SU-DHL-6 (cell line): ENCODE measurements at regions not wholly inside any gene's neighbourhood (a gene's known extent, or its start where the extent isn't known, plus 50 kb on each side); places are given as distances from the start of the nearest gene placed in this dataset.

Experiments
- H2AFZ ChIP-seq: fragments of 200-600 bp; sonication (generic); 2 replicates; pipeline ENCODE4 v1.6.1; 2014; ENCODE audit warnings: low read depth, mild to moderate bottlenecking, moderate library complexity, mixed read lengths, antibody characterized with exemption, low read length; ENCODE audit not compliant: severe bottlenecking
- H3F3A ChIP-seq: fragments of 200-600 bp; shearing (Covaris generic); 2 replicates; pipeline ENCODE4 v1.6.0; 2016; ENCODE audit warnings: antibody characterized with exemption, mild to moderate bottlenecking; ENCODE audit not compliant: insufficient read depth
- H3K27ac ChIP-seq: fragments of 200-600 bp; sonication (generic); 2 replicates; pipeline ENCODE4 v1.5.1; 2016; ENCODE audit warnings: low read depth, mild to moderate bottlenecking, low read length, moderate library complexity, mixed read lengths
- H3K27me3 ChIP-seq: fragments of 200-600 bp; sonication (generic), shearing (Covaris generic); 2 replicates; pipeline ENCODE4 v1.6.0; 2014; ENCODE audit warnings: mild to moderate bottlenecking, low read length
- H3K36me3 ChIP-seq: fragments of 200-600 bp; sonication (generic); 2 replicates; pipeline ENCODE4 v1.6.1; 2014; ENCODE audit warnings: mild to moderate bottlenecking, low read length, mixed read lengths
- H3K4me2 ChIP-seq: fragments of 300-600, 200-600 bp; shearing (Covaris generic), sonication (generic); 2 replicates; pipeline ENCODE4 v1.6.0; 2014; ENCODE audit warnings: low read length, low read depth, mild to moderate bottlenecking; ENCODE audit not compliant: poor library complexity, severe bottlenecking
- H3K4me3 ChIP-seq: fragments of 200-600 bp; sonication (generic); 2 replicates; pipeline ENCODE4 v1.5.1; 2014; ENCODE audit warnings: antibody characterized with exemption, low read length, mild to moderate bottlenecking, mixed read lengths; ENCODE audit not compliant: insufficient read depth, poor library complexity, severe bottlenecking
- H3K79me2 ChIP-seq: fragments of 200-600 bp; sonication (generic); 2 replicates; pipeline ENCODE4 v1.6.1; 2014; ENCODE audit warnings: mild to moderate bottlenecking, low read length, moderate library complexity; ENCODE audit not compliant: insufficient read depth
- H3K9ac ChIP-seq: fragments of 200-600 bp; sonication (generic); 2 replicates; pipeline ENCODE4 v1.7.0; 2014; ENCODE audit warnings: mild to moderate bottlenecking, low read length
- H3K9me2 ChIP-seq: fragments of 200-600 bp; sonication (generic); replicated peaks from 2 replicates; pipeline ENCODE4 v1.6.1; 2014; ENCODE audit warnings: low read length; ENCODE audit not compliant: insufficient read depth
- H3K9me3 ChIP-seq: fragments of 200-600 bp; sonication (generic); 2 replicates; pipeline ENCODE4 v1.6.1; 2014; ENCODE audit warnings: low read length, mixed read lengths; ENCODE audit not compliant: insufficient read depth
- H4K20me1 ChIP-seq: fragments of 200-600 bp; sonication (generic); 2 replicates; pipeline ENCODE4 v1.6.1; 2014; ENCODE audit warnings: low read depth, mild to moderate bottlenecking, antibody characterized with exemption, low read length, moderate library complexity, mixed read lengths
- EZH2phosphoT487 ChIP-seq: fragments of 200-600 bp; sonication (generic), shearing (Covaris generic); conservative IDR thresholded peaks from 2 replicates; pipeline ENCODE4 v1.6.1; 2018; ENCODE audit warnings: mild to moderate bottlenecking, antibody characterized with exemption, low read length, moderate library complexity, mixed read lengths
- TF ChIP-seq, protein P1 (sequence below): fragments of 200-600 bp; sonication (generic); IDR thresholded peaks from one replicate; pipeline ENCODE4 v1.5.1; 2017; ENCODE audit warnings: antibody characterized with exemption, mild to moderate bottlenecking, low read length, moderate library complexity; ENCODE audit not compliant: insufficient read depth, poor library complexity, severe bottlenecking

DNA sequence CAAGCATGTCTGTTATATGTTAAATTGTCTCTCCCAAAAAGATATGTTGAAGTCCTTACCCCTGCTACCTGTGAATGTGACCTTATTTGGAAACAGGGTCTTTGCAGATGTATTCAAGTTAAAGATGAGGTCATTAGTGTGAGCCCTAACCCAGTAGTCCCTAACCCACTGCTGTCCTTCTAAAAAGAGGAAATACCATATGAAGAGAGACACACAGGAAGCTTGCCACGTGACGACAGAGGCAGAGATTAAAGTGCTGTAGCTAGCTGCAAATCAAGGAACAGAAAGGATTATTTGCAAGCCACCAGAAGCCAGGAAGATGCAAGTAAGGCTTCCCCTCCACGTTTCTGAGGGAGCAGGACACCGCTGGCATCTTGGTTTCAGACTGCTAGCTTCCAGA, 150.1 kb downstream of the HNRNPD start:
- Histone ChIP-seq H3K27ac (no peak overlapping the region), H3K4me2 (peak overlapping the region; percentile 29), H2AFZ (peak overlapping the region; percentile 48), H3K9me2 (no peaks in the 10 kb centered on the region), H3K36me3 (no peaks in the 10 kb centered on the region), H4K20me1 (no peaks in the 10 kb centered on the region), H3K79me2 (no peaks in the 10 kb centered on the region), H3K4me3 (no peak overlapping the region), H3K27me3 (no peaks in the 10 kb centered on the region), H3K9ac (no peak overlapping the region), H3K9me3 (no peaks in the 10 kb centered on the region), H3F3A (no peaks in the 10 kb centered on the region)
- TF ChIP-seq, protein P1, sequence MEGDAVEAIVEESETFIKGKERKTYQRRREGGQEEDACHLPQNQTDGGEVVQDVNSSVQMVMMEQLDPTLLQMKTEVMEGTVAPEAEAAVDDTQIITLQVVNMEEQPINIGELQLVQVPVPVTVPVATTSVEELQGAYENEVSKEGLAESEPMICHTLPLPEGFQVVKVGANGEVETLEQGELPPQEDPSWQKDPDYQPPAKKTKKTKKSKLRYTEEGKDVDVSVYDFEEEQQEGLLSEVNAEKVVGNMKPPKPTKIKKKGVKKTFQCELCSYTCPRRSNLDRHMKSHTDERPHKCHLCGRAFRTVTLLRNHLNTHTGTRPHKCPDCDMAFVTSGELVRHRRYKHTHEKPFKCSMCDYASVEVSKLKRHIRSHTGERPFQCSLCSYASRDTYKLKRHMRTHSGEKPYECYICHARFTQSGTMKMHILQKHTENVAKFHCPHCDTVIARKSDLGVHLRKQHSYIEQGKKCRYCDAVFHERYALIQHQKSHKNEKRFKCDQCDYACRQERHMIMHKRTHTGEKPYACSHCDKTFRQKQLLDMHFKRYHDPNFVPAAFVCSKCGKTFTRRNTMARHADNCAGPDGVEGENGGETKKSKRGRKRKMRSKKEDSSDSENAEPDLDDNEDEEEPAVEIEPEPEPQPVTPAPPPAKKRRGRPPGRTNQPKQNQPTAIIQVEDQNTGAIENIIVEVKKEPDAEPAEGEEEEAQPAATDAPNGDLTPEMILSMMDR = no peak
- no peak for TF ChIP-seq EZH2phosphoT487

DNA sequence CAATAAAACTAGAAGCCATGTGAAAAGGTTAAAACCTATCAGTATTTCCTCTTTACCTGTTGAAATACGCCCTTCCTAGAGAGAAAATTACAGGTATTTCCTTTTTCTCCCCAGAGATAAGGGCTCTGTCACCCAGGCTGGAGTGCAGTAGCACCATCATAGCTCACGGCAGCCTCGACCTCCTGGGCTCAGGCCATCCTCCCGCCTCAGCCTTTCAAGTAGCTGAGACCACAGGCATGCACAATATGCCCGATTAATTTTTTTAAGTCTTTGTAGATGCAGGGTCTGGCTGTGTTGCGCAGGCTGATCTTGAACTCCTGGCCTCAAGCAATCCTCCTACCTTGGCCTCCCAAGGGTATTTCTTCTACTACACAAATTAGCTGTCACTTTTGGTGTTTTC, 154.4 kb downstream of the HNRNPD start:
- no peaks in the 10 kb centered on the region for H3K27me3 ChIP-seq
- no peaks in the 10 kb centered on the region for H4K20me1 ChIP-seq
- TF ChIP-seq EZH2phosphoT487 = no peak
- TF ChIP-seq, protein P1 = no peak
- H3K27ac ChIP-seq = no peak overlapping the region
- no peaks in the 10 kb centered on the region for H3K9me2 ChIP-seq
- no peaks in the 10 kb centered on the region for H3F3A ChIP-seq
- no peaks in the 10 kb centered on the region for H3K36me3 ChIP-seq
- H2AFZ ChIP-seq = no peak overlapping the region
- no peak overlapping the region for H3K9ac ChIP-seq
- H3K9me3 ChIP-seq = no peaks in the 10 kb centered on the region
- no peak overlapping the region for H3K4me2 ChIP-seq
- H3K79me2 ChIP-seq = no peaks in the 10 kb centered on the region
- H3K4me3 ChIP-seq = no peak overlapping the region

DNA sequence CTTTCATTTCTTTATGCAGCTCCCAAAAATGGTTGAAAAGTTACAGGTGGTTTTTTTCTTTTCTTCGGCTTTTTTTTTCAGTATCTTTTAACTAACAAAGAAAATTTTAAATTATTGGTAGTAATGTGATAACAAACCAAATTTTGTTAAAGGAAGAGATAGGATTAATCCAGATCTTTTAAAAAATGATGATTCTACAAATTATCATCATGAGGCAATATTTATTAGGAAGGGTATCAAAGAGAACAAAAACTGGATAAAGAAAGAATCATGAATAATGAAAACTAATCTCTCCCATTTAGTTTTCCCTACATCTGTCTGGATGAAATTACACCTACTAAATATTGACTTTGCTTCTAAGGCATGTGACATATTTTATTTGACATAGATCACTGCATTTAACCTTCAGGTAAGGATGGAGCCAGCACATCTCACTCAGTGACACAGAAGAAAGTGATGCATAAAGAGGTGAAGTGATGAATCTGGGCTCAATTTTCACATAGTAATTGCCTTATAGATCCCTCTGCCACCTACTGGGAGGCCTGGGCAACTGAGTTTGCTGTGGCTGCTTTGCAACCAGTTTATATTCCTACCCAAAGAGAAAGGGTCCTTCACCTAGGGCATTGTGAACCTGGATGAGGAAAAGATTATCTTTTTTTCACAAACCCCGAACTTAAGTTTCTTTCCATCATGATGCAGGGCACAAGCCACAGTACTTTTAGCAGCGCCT, 155.6 kb downstream of the HNRNPD start:
- TF ChIP-seq, protein P1 = no peak
- Histone ChIP-seq H3K4me2 (no peak overlapping the region), H2AFZ (no peak overlapping the region)

DNA sequence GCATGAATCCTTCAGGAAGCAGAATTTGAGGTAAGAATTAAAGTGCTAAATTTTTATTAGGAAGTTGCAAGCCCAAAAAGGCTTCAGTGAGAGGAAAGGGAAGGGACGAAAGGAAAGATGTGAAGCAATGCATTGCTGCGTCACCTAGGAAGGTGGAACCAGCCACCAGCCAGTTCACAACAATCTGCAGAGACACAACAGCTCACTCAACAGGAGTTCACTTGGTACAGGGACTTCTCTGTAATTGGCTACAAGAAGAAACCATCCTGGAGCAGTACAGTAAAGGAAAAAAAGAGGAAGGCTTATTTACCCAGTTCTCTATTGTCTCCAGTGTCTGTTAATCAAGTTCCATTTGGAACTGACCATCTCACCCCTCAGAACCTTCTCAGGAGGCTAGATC, 157.6 kb downstream of the HNRNPD start:
- no peaks in the 10 kb centered on the region for H3K36me3 ChIP-seq
- H3K9ac ChIP-seq = no peak overlapping the region
- H3K4me3 ChIP-seq = no peak overlapping the region
- TF ChIP-seq, protein P1 = no peak
- no peak for TF ChIP-seq EZH2phosphoT487
- no peaks in the 10 kb centered on the region for H3K9me3 ChIP-seq
- H2AFZ ChIP-seq = no peak overlapping the region
- H3K27me3 ChIP-seq = no peaks in the 10 kb centered on the region
- H4K20me1 ChIP-seq = no peaks in the 10 kb centered on the region
- H3F3A ChIP-seq = no peaks in the 10 kb centered on the region
- H3K79me2 ChIP-seq = no peaks in the 10 kb centered on the region
- no peak overlapping the region for H3K4me2 ChIP-seq
- no peak overlapping the region for H3K27ac ChIP-seq
- no peaks in the 10 kb centered on the region for H3K9me2 ChIP-seq

More for the DNA sequence above, 155.6 kb downstream of the HNRNPD start:
- Histone ChIP-seq H3K9me2 (no peaks in the 10 kb centered on the region), H3K9ac (no peak overlapping the region), H3K27me3 (no peaks in the 10 kb centered on the region), H3K27ac (no peak overlapping the region), H4K20me1 (no peaks in the 10 kb centered on the region), H3K4me3 (no peak overlapping the region), H3K36me3 (no peaks in the 10 kb centered on the region), H3F3A (no peaks in the 10 kb centered on the region), H3K79me2 (no peaks in the 10 kb centered on the region), H3K9me3 (no peaks in the 10 kb centered on the region)
